ENCODE measurements at regions not wholly inside any gene's neighbourhood (a gene's known extent, or its start where the extent isn't known, plus 50 kb on each side); places are given as distances from the start of the nearest gene placed in this dataset.

- TF ChIP-seq CTCF (IDR thresholded peaks at IDR 0.05; ENCODE audit: poor library complexity) (no peak), EZH2phosphoT487 (IDR thresholded peaks at IDR 0.05; ENCODE audit: low read depth, severe bottlenecking, unreplicated experiment) (no peak), EZH2 (IDR thresholded peaks at IDR 0.05; ENCODE audit: borderline replicate concordance) (no peak)
These were observed 117.5 kb downstream of the GPX5 start for GRCh38 chr6:28643017-28643740.

Data from hepatocyte (in vitro differentiated cells).